HG03571 (cell line): ENCODE measurements at regions not wholly inside any gene's neighbourhood (a gene's known extent, or its start where the extent isn't known, plus 50 kb on each side); places are given as distances from the start of the nearest gene placed in this dataset.

Experiments
- ATAC-seq: cut with Tn5 transposase; IDR thresholded peaks from one replicate; pipeline ENCODE4 v1.9.1; 2021; ENCODE audit not compliant: unreplicated experiment

DNA sequence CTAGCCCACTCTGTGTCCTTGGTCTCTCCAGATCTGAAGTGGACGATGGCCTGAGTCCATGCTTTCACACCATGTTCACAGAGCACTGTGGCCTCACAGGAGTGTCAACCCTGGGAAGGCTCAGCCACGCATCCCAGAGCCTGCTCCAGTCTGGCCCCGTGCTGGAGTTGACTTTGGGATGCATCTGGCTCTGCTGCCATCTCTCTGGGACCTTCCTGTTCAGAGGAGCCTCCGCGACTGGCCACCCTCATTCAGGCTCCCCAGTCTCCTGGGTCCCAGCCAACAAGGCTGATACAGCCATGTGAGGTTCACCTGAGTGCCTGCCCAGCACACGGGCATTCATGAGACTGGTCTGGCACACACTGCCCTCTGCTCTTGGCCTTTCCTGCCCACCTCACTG lies 199.7 kb upstream of the RAB6C start:
- ATAC-seq: no peak

DNA sequence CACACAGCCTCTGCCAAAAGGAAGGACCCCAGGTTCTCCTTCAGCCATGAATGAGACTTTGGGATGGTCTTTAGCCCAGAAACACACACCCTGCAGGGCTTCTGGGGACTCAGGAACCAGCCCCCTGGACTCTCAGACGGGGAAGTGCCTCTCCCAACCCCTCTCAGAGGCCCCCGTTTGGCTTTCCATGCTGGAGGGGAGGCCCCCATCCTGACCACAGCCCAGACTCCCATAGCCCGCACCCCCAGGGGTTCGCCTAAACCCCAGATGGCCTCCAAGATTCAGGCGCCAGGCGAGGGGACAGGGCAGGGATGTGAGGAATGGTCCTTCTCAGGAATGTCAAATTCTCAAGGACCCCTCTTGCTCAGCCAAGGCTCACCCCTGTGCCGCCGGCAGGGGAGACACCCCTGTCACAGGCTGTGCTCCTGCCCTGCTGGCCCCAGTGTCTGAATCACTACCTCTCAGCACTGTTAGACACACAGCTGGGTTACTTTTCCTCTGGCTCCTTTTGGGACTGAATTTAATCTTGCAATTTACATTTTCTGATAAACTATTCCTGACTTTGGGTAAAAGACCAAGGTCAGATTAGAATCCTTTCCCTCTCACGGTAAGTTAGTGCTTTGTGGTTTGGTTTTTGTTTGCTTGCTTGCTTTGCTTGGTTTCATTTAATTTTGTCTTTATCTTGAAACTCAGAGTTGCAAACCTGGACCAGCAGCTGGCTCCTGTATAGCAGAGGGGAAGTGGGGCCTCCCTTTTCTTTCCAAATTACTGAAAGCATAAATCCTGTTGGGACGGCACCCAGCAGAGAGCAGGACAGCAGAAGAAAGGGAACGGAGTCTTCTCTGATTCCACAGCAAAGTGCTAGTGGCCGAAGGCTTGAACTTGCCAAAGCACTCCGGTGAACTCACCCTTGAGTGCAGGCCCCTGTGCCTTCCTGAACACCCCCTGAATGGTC lies 198.9 kb upstream of the RAB6C start:
- ATAC-seq: no peak

DNA sequence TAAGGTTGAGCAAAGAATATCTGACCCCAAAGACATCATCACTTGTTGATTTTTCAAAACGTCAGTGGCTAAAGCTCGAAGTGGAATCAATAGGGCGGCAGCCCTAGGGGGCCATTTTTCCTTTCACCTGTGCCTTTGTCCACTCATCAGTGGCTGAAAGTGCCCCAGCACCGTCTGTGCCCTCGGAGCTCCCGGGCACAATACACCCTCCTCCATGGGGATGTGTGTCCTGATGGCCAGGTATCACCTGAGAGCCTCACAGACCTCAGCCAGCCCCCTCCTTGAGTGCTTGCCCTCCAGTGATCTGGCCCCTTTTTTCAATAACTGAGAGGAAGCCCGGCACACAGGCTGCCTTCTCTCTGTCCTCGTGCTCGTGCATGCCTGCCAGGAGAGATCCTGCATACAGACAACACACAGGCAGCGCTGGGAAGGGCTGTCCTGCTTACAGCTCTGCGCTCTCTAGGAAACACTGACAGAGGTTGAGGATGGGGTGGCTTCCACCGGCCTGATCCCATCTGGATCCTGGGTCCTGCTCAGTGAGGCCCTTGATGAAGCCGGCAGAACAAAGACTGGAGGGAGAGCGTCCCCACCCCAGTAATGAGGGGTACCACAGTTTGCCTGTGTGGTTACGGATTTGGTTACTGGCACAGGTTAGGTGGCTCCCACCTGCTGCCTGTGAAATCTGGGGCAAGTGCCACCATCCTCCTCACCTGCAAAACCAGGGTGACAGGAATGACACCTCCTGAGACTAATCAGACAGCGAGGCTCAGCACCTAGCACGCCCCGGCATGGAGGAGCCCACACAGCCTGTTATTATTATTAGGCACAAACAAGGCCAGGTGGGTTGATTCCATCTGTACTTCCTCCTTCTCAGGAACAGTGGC lies 197.5 kb upstream of the RAB6C start:
- no peak for ATAC-seq

DNA sequence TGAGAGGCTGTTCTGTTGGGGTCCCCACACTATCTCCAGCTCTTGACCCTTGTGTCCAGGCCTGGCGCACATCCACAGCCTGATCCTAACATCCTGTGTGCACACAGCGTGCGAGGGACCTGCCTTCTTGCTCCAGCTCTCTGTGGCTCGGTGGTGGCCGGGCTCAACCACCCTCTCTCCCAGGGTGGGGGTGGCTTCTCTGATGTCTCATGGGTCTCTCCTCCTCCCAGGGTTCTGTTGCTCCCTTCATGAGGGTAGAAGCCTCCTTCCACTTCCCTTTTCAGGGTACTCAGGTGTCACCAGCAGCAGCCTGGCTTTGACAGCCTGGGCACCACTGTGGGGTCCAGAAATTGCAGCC lies 196.9 kb upstream of the RAB6C start:
- no peak for ATAC-seq

DNA sequence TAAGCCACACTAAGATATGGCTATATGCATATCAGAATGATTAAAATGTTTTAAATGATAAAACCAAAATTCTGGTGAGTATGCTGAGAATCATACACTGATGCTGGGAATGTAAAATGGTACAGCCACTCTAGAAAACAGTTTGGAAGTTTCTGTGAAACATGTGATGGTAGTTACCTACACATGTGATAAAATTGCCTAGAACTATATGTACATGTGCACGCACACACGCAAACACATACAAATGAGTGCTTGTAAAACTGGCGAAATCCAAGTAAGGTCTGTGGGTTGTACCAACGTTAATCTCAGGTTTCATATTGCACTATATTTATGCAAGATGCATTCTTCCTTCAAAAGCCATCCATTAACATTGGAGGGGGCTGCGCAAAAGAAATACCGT lies 195.0 kb upstream of the RAB6C start:
- ATAC-seq: no peak

DNA sequence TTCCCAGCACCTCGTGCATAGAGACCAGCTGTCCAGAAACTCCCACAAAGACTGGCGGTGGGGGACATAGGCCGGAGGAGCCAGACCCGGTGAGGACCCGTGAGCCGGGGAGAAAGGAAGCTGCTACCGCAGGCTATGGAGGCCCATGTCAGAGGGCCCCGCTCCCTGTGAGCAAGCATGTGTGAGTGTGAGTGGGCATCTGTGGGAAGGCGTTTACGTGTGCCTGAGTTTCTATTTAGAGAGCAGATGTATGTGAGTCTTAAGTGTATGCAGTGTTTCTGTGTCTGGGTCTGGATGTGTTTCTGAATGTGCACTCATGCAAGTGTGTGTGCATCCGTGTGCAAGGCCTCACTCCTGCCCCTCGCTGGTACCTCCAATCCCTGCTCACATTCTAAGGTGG lies 187.8 kb upstream of the RAB6C start:
- no peak for ATAC-seq

DNA sequence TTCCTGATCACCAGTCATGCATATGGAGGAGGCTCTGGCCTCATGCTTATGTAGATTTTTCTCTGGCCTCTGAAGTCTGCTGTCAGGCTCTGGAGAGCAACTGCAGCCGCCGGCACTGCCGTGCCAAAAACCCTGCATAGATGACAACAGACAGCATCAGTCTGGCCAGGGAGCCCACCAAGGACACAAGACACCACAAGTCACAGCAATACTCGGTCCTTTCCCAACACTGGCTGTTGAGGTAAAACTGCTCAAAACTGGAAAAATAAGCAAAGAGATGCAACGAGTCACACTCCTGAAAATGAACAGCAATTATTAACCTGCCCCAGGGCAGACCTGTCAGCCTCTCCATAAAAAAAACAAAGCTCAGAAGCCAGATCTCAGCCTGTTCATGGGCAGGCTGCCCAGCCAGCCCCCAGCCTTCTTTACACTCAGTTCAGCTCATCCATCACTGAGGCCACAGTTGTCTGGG lies 186.0 kb upstream of the RAB6C start:
- no peak for ATAC-seq

DNA sequence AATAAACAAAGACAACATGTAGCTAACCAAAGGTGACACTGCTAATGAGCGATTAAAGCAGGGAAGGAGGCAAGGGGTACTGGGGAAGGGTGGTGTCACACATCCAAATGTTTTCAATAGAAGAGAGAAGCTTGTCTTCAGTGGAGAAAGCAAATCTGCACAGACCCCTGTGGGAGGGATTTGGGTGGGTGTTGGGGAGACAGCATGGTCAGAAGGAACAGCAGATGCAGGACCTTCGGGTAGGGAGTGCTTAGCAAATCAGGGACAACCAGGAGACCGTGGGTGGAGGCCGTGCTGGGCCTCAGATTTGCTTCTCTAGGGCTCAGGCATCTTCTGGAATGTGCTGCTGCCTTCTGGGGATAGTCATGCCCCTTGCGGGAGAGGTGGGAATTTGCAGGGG lies 185.3 kb upstream of the RAB6C start:
- ATAC-seq: no peak

DNA sequence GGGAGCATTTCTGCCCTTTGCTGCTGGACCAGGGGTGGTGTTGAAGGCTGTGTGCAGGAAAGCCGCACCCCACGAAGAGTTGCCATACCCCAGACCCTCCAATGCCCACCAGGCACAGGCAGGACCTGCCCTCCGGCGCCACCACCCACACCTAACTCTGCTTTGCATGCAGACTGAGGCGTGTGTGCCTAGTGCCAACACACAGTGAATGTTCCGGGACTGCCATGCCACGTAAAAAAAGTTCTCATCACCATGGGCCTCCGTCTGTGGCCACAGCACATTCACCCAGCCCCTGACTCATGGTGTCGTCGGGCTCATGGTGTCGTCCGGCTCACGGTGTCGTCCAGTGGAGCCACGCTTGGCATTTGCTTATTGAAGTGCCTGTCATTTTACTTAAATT lies 184.9 kb upstream of the RAB6C start:
- ATAC-seq: no peak

DNA sequence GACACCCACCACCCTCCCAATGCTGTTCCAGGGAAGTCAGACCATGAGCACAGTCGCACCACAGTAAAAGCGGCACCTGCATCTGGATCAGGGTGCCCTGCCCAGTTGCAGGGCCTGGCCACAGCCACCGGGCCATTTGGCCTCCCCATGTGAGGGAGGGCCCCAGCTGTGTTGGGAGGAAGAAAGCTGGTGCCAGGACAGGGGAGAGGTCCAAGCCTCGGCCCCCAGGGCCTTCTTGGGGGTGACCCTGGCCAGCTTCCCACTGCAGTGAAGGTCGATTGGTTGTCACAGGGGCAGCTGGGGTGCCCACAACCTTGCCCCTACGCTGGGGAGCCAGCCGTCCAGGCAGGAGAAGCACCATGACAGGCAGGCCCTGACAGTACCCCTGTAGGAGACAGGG lies 183.2 kb upstream of the RAB6C start:
- no peak for ATAC-seq

DNA sequence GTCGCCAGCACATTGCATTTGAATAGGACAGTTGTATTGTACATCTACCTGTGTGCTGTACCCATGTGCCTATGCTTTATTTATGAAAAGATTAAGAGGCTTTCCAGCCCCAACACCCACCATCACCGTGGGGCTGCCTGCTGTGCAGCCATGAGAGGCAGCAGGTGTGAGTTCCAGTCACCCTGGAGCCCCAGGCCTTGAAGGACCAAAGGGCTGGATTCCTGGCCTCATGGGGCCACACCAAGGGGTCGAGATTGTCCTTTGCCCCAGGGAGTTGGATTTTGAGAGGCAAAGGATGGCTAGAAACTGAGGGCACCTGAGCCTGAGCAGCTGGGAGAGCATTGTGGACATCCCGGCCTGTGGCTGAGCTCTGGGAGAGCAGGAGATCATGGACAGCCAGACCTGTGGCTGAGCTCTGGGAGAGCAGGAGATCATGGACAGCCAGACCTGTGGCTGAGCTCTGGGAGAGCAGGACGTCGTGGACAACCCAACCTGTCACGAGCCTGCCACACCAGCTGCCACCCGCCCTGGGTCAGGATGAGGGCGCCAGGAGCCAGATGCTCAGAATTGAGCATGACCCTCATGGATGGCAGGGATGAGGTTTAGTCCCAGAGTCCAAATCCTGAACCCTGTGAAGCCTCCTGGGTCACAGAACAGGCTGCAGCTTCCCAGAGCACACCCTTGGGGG lies 182.5 kb upstream of the RAB6C start:
- no peak for ATAC-seq

DNA sequence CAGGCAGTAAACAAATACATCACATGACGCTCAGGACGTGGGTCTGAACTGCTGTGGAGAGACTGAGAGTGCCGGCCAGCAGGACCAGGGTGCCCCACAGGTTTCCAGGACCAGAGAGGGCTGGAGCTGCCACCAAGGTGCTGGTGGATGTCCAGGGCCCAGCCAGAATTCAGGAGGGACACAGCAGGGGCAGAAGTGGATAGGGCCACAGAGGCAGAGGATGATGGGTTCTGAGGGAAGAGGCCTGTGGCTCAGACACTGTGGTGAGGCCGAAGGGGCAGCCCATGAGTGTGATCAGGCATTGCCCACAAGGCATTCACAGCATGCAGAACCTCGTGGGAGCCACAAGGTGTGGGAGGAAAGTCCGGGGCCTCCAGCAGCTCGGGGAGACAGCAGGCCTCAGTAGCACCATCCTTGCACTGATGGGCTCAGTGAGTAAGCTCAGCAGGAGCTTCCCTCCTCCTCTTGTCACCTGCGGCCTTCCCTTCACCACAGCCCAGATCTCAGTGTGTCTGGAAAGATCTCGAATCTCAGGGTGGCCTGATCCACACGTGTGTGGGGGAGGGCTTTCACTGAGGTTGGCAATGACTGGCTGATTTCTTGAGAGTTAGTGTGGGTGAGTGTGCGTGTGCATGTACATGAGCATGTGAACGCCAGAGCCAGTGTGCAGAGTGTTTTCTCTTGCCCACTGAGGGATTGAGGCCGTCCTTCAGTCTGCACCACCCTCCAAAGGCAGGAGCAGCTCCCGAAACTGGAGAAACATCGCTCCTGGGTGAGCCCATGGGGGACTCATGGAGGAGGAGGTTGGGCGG lies 181.8 kb upstream of the RAB6C start:
- ATAC-seq: no peak

DNA sequence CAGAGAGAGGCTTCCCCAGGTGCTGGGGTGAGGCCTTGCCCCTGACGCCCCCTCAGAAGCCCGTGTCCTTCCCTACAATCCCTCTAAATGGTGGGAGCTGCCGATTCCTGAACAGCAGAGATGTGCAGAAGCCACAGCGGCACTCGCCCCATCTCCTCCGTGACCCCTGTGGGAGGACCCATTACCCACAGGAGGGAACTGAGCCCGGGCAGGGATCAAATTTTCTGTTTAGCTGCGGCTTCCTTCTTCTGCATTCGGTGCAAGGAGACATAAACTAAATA lies 181.2 kb upstream of the RAB6C start:
- ATAC-seq: no peak

DNA sequence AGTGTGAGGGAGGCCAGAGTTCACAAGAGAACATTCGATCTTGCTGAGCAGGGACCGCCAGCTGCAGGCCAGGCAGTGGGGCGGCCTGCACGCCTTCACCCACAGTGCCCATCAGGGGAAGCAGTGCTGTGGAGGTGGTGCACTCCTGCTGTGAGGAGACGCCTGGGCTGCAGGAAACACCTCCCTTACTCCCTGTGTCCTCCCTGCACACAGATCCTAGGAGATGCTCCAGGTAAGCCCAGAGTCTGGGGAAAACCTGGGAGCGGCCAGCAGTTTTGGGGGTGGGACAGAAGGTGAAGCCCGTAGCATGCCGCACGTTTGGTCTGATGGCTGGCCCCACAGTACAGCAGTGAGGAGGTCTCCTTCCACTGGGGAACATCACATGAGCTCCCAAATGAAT lies 180.8 kb upstream of the RAB6C start:
- no peak for ATAC-seq

DNA sequence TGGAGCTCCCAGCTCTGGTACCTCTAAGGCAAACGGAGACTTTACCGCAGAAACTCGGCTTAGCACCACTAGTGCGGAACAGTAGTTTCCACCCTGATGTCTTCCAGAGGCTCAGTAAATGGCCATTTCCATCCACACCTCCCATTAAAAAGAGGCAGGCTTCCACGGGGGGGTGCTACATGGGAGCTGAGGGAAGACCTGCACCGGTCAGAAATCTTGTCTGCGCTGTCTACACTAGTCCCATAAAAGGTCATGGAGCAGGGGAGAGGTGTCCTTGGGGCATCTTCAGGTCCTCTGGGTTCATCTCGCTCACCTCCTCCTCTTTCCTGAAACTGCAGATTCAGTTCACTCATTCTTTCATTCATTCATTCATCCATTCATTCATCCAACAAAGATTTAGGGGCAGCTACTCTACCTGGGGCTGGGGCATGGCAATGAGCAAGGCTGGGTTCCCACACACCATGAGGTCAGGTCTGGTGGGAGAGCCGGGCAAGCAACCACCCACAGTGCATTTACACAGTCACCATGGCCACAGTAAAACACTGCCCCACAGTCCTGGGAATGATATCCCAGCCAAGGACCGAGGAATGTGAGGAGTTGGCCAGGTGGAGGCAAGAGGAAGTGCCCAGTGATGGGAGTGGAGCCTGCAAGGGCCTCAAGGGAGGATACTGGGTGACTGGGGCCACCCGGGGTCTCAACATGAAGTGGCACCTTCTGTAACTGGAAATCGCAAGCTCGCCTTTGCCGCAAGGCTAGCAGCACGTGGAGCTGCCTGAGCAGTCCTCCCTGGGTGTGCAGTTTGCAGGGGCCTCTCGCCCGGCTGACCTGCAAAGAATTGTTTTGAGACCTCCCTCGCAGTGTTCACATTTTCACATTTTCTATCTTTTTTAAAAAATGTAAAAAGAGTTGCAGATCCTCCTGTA lies 180.2 kb upstream of the RAB6C start:
- ATAC-seq: no peak

DNA sequence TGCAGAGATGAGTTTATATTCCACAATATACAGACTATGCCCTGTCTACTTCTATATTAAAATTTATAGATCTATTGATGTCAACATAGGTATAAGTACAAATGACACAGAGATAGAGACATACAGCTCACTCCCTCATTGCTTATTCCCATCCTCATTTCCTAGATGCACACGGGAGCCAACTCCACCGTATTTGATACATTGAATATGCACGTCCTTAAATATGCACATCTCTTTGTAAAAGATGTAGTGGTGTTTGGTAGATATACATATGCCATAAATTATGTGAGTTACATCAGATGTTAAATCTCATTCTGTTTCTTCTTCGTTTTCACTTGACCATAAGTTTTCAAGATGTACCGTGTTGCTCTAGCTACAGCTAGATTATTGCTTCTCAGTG lies 179.2 kb upstream of the RAB6C start:
- no peak for ATAC-seq

DNA sequence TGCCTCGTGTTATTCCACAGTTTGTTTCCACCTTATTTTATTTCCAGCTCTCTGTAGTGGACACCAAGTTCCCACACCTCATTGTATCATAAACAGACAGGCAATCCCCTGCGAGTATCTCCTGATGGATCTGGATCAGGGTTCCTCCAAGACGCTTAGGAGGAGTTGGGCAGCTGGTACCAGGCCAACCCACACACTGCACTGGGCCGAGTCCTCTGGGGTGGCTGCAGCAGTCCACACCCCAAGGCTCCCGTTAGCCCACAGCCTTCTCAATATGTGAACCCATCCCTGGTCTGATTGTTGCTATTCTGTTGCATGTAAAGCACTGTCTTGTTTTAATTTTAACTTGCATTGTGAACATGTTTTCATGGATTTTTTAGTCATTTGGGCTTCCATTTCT lies 178.8 kb upstream of the RAB6C start:
- ATAC-seq: no peak

DNA sequence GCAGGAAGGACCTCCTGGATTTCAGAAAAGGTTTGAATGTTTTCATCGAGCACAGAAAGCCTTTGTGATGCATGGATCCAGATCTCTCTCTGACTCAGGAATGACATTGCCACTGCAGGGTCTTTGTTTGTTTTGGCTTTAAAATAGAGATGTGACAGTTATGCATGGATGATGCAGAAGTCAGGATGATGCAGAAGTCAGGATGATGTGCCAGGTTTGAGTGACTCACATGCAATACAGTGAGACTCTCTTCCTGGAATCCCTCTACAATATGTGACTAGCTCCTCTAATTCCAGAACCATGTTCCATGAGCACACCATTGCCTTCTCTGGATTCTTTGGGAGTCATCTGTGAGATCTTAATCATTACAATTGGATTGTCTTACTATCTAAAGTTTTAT lies 177.9 kb upstream of the RAB6C start:
- ATAC-seq: no peak

DNA sequence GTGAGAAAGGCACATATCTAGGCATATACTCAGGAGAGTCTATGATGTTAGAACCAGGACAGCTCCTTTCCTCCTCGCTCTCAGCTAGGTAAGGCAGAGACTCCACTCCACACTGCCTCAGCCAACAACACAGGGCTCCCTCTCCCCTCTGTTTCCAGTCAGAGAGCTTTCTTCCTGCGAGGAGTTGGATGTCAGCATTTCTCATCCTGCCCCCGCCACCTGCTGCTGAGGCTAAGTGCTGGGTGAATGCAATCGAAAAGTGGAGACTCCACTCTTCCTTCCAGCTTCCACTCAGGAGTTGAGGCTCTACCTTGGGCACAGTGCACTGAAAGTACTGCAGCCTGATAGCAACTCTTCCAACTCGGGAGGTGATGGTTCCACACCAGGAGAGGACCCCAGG lies 177.2 kb upstream of the RAB6C start:
- no peak for ATAC-seq

DNA sequence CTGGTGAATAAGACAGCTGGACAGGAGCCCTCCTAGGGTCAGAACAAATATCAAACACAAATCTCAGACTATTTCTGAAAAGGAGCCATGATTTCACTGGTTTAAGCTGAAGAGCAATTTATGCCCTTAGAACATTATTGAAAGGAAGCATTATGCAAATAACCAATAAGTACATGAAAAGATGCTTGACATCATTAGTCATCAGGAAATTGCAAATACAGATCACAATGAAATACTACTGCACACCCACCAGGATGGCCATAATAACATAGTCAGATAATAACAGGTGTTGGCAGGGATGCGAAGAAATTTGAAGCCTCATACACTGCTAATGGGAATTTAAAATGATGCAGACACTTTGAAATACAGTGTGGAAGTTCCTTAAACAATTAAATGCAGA lies 176.4 kb upstream of the RAB6C start:
- ATAC-seq: no peak
